DMS114 treated with DMSO at 0.1 percent for 48 hours (cell line): ENCODE measurements at regions not wholly inside any gene's neighbourhood (a gene's known extent, or its start where the extent isn't known, plus 50 kb on each side); places are given as distances from the start of the nearest gene placed in this dataset.

ENCODE experiments used
- DNase-seq: peaks from one replicate; lab custom pipeline; 2025; ENCODE audit not compliant: unreplicated experiment; lab: John Stamatoyannopoulos, UW

DNA sequence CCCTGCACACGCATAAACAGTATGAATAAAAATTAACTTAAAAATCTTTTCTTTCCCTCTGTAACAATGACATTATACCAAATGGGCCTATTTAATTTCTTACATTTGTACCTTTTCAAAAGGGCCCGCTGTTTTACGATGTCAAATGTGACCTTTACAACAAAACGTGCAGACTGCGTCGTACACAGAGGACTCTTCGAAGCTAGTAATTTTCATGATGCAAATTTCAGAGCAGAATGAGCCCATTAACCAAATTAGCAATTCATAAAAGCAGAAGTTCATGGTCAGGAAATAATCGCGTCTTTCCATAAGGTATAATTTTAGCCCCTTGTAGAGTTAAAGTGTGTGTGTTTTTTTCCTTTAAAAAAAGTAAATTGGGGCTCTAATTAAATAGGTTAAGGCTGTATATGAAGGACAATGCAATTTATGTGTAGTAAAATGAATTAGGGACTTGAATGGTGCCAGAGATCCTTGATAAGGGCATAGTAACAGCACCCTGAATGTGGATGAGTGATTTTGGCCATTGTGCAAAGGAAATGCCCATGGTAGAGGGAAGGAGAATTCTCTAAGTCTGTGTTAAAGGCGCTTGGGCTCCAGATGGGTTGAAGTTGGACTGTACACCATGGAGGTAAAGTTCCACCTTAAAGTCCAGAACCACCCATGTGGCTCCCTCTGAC lies 546.4 kb upstream of the EEF2KMT start:
- DNase-seq = no peak

DNA sequence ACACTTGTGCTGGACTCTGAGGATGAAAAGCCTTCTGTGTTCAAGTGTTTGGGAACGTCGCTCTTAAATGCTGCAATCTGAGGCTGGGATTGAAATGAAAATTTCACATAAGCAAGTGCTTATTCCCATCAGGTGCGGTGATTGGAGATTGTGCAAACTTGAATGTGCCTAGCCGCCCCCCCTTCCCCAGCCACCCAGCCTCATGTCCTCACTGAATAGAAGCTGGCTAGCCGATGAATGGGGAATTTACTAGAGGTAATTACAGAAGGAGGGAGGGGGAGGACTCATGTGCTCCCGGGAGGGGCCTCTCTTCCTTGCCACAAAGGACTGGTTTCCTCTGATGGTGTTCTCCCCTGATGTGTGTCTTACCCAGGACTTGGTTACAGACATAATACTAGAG lies 544.8 kb upstream of the EEF2KMT start:
- DNase-seq = no peak

DNA sequence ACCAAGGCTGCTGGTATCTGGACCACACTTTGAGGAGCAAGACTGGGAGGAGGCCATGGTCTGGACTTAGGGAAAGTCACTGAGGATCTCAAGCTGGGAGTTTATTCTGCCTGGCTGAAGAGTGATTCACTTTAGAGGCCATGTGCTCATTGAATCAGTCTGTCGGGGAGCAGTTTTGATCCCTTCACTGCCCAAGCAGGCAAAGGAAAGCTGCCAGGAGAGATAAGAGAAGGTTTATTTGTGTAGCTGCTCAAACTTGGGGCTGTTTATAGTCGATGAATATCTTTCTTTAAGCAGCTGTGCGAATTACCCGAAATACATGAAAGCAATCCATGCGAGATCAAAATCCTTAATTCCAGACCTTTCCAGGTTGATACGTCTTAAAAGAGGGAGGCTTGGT lies 544.4 kb upstream of the EEF2KMT start:
- no peak for DNase-seq

DNA sequence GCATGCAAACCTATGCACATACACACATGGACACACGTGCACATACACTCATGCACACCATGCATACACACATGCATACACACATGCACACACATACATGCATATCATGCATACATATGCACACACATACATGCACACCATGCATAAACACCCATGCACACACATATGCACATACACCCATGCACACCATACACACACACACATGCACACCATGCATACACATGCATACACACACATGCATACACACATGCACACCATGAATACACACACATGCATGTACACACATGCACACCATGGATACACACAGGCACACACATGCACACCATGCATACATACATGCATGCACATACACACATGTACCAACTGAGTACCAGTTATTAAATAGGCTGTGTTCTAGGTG lies 543.3 kb upstream of the EEF2KMT start:
- no peak for DNase-seq

DNA sequence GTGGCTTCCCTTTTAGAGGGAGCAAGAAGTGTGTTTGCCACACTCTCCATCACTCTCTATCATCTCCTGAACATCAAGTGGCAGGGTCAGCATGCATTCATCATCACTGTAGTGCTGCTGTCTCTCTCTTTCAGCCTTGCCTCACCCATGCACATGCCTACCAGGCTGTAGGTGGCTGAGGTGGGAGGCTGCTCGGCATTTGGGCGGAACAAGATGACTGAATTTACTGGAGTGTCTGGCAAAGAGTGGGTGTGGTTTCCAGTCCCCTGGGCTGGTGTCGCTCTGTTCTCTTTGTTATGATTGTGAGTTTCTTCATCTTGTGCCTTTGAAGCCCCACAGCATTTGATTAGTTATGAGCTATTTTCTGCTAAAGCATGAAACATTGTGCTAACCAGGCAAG lies 541.9 kb upstream of the EEF2KMT start:
- DNase-seq = no peak

DNA sequence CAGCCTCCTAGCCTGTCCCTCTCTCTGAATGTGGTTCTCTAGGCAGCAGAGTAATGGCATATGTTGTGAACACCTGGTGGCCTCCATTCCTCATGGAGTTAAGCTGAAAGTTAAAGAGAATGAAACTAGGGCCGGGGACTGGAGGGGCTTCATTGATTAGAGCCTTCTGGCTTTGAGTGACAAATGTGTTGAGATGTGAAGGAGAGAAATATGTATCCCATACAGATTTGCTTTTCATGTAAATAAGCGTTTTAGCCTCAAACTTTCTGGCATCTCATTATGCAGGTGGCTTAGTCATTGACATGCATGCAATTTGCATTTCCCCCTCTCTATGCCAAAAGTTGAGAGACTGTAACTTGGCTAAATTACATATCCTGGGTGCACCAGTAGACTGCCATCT lies 537.7 kb upstream of the EEF2KMT start:
- no peak for DNase-seq

DNA sequence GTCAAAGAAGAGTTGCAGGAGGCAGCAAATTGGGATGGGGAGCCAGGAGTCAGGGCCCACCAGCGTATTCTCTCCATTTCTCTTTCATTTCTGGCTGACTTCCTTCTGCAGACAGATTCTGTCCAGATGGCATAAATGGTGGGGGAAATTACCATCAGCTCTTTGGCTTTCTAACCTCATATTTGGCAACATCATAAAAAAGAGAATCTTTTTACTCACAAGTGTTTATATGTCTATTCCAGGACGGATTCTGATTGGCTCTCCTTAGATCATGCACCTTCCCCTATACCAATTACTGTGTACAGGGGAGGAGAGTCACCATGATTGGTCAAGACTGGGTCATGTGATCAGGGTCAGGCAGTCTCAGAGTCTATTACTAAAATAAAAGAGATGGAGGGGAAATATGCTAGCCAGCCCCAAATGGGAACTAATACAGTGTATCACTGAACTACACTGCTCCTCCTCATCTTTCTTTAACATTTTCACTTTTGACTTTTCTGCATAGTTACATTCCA lies 537.1 kb upstream of the EEF2KMT start:
- DNase-seq = no peak

DNA sequence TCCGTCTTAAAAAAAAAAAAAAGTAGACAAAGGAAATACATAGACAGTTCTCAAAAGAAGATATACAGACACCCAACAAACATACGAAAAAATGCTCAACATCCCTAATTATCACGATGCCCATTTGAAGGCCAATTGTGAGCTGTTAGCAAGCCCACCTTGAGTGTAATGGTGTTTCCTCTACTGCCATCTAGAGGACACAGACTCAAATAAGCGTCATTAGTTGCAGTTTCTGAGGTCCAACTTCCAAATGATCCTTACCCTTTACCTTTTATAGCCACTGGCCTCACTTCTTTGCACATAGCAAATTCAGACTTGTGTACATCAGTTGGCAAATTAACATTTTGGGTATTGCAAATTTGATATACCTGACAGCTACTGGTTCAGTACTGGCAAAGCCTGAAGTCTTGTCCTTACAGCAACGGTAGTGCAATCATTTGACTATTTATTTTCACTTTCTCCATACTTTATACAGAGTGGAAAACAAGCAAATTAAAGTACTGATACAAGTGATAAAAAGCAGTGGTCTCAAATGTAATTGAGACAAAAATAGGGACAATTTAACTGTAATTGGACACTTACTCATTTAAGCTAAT lies 536.3 kb upstream of the EEF2KMT start:
- DNase-seq = peak; percentile 1

DNA sequence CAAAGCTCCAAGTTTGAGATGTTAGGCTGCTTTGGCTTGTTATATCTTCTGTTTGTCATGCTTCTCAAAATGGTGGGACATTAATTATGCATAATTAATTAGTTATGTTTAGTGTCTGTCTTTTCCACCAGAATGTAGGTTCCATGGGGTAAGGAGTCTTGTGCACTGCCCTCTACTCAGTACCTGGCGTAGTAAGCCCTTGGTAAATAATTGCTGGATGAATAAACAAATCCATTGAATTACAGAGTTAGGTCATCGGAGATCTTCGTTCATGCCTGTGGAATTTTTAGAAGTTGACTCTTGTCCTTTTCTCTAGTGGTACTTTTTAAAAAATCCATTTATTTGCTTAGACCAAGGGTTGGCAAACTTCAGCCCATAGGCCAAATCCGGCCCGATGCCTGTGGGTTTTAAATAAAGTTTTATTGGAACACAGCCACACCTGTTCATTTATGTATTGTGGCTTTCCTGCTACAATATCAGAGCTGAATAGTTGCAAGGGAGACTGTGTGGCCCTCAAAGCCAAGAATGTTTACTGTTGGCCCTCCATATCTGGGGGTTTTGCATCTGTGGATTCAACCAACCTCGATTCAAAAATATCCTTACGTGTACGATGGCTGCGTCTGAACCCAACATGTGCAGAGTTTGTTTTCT lies 524.8 kb upstream of the EEF2KMT start:
- no peak for DNase-seq

DNA sequence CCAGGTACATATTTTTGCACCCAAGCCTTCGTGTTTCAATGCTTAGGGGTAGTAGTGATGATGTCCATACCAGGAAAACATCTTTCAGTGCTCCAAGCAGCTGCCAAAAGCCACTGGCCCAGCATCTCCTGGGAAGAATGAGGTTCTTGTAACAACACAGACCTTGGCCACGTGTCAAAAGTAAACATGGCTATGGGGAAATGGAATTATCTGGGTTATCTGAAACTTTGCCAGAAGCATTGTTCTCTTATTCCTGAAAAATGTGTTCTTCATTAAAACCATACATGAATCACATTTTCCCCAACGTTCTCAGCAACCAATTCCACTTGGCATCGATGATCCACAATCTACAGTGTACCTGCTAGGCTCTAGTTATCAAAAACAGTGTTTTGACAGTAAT lies 524.2 kb upstream of the EEF2KMT start:
- DNase-seq = no peak

DNA sequence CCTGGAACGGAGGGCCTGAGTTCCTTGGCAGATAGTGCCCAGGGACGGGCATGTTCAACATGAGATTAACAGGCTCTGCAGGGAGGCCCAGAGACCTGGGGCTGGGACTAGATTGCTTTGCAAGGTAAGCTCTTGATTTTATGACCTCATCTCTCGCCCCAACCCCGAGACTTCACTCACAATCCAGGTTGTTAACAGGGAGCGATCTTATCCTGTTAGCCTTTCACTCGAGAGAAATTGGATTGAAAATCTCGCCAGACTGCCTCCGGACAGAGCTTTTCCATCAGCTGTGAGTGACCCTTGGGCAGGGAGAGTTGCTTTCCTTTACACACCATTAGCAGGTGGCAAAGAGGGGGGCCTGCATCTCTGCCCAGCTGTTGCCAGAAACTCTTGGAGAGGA lies 521.7 kb upstream of the EEF2KMT start:
- DNase-seq = no peak

DNA sequence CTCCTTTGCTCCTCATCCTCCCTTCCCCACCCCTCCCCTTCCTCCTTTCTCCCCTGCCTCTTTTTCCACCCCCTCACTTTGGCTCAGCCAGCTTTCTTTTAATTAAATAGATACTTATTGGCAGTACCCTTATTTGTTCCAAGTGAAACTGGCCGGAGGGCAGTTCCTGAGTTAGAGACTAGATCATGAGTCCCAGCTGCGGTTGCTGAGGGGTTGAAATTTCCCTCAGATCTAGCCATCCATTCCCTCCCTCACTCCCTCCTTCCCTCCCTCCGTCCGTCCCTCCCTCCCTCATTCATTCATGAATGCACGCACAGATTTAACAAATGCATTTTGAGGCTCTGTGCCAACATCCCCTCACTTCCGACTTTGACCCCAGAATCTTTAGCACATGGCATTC lies 519.2 kb upstream of the EEF2KMT start:
- DNase-seq = no peak

DNA sequence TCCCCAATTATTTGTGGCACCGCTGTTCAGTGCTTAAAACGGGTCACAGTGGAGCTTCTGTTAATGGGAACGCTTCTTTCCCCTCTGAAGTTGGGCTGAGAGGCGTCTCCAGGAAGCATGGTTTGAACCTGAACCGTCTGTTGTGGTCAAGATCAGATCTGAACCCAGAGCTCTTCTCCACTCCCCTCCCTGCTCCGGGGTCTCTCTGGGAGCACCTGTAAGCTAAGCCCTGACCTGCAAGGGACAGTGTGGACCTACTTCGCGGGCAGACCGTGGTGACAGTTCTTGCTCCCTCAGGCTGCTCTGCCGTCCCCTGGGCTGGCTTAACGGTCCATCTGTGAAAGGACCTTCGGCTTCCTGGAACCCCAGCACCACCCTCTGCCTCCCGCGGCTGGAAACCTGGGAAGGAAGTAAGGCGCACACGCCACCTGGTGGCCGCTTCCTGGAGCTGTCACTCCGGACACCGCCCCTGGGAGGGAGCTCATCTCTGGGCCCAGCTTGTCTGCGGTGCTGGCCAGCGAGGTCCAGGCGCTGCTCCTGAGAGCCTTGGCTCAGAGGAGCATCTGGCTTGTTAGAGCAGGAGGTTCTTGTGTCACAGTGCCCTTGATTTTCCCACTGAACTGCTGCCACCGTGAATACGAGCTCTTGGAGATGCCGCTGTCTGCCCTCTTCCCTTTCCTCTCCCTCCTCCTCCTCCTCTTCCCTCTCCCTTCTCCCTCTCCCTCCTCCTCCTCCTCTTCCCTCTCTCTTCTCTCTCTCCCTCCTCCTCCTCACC lies 518.5 kb upstream of the EEF2KMT start:
- peak; percentile 20 for DNase-seq

DNA sequence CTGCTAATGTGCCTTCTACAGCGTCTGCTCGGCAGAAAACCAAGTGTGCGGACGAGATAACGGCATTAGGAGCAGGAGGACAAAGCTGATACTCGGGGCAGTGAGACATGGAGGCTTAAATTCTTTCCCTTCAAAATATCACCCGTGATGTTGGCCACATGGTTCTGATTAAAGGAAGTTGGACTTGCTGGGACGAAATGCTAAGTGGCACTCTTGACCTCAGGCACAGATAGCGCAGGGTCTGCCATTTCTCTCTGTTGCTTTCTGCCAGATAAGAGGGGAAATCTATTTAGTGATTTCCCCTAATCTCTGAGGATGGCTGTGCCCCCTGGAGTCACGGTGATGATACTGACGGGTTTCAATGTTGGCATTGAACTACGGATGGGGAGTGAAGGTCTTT lies 509.6 kb upstream of the EEF2KMT start:
- no peak for DNase-seq

DNA sequence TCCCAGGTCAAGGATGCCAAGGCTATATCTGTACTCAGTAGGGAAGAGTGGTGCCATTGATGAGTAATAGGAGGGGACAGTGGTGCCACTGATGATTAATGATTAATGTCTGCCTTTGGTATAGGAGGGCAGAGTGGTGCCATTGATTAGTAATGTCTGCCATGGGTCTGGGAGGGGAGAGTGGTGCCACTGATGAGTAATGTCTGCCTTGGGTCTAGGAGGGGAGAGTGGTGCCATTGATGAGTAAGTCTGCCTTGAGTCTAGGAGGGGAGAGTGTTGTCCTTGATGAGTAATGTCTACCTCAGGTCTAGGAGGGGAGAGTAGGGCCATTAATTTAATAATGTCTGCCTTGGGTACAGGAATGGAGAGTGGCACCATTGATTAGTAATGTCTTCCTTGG lies 507.8 kb upstream of the EEF2KMT start:
- DNase-seq = no peak

DNA sequence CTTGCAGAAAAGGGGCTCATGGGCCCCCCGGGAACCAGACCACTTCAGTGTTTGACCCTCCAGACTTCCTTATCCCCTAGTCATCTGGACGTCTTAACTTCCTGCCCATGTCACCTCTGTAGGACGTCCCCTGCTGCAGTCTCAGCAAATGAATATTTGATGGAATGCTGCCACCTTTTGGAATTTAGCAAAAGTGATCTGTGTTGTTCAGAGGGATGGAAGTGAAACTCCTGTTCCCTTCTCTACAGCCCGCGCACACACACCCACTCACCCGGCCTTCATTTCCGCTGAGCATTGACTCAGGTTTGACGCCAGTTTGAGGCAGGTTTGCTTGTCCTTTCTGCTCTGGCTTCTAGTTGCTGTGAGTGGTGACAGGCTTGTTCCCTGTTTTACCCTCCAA lies 507.2 kb upstream of the EEF2KMT start:
- DNase-seq = peak; percentile 58

DNA sequence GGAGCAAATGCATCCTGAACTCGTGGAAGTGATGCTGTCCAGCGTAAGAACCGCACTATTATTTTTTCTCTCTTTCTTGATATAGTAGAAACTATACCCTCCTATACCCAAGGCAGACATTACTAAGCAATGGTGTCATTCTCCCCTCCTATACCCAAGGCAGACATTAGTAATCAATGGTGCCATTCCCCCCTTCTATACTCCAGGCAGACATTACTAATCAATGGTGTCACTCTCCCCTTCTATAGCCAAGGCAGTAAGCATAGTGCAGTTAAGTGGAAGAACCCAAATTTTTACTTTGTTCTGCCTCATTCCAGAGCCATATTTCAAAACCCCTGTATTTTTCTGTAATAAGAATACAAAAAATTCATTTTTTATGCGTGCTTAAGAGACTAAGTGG lies 506.2 kb upstream of the EEF2KMT start:
- DNase-seq = no peak

DNA sequence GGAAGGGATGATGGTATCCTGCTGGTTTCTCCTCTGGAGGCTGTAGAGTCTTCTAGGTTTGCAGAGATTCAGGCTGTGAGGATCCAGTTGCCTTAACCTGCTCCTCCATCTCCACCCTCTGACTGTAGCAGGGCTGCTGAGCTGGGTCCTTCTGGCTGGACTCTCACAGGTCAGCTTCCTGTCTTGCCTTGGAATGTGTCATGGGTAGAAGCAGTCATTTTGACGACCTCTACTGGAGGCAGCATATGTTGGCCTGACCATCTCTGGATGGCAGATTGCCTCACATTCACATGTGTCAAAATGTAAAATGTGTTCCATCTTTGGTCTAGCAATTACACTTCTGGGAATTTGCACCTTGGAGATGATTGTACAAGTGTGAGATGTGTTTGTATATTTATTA lies 504.4 kb upstream of the EEF2KMT start:
- no peak for DNase-seq

DNA sequence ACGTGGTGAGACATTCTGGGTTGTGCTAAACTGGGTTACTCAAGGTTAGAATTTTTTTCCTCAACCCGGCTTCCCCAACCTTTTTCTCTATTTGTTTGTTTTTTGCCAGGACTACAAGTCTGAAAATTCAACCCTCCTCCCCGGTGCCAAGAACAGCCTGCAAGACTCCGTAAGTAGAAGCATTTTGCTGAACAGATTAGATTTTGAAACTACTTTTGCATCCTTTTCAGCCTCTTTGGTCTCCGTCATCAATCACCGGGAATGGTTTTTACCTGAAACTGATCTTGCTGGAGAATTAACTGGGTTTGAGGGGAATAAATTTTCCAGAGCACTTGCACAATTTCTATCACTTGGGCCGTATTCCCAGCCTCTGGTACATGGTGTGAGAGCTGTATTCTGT lies 501.2 kb upstream of the EEF2KMT start:
- DNase-seq = no peak

DNA sequence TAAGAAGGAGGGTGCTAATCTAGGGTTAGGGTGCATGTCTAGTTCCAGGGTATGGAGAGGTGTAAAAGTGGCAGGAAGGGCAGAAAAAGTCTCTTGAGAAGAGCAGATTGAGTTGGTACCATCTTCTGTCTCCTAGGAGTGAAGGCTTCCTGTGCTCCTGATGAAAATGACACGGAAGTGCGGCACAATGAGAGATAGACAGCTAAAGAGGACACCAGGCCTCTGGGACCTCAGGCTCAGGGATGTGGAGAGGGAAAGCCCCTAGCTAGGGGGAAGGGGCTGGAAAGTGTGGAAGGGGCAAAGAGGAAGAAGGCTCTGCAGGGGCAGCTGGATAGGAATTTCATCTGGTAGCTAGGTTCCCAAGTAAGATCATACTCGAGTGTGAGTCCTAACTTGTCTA lies 498.3 kb upstream of the EEF2KMT start:
- no peak for DNase-seq

DNA sequence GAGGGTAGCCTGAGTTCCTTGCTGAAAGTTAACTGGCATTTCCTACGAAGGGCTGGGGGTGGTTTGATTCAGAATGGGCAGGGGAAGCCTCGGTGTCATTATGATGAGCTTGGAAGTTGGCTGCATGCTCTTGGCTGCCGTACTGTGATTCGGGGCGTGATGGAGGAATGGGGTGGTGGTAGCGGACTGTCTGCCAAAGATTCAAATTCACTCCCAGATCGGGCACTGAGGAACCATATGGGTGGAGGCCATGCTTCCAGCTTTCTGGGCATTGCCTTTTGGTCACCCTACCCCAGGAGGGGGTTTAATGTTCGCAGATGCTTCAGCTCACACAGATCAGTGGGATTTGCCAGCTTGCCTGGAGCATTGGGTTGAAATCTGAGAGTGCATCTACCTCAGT lies 492.8 kb upstream of the EEF2KMT start:
- DNase-seq = no peak
